GM19463 (cell line): ENCODE measurements at regions not wholly inside any gene's neighbourhood (a gene's known extent, or its start where the extent isn't known, plus 50 kb on each side); places are given as distances from the start of the nearest gene placed in this dataset.
"Not testable (repeated sequence)": the region's sequence is repeated elsewhere in the genome, so short reads cannot be mapped to it uniquely, and the experiment has no call there.

Source experiments
- ATAC-seq: cut with Tn5 transposase; IDR thresholded peaks from one replicate; pipeline ENCODE4 v1.9.1; 2021; ENCODE audit warnings: mild to moderate bottlenecking, moderate library complexity; ENCODE audit not compliant: unreplicated experiment

GRCh38 chr4:12016729-12017128, 588.0 kb upstream of the HS3ST1 start:
- no peak for ATAC-seq

- no peak for ATAC-seq
Measured at GRCh38 chr4:12005471-12005870, 576.8 kb upstream of the HS3ST1 start.

- ATAC-seq, result not testable (repeated sequence)
Measured at GRCh38 chr4:11996581-11996980, 567.9 kb upstream of the HS3ST1 start.

GRCh38 chr4:11976726-11977263, 548.1 kb upstream of the HS3ST1 start:
- no peak for ATAC-seq

GRCh38 chr4:11973270-11973669, 544.6 kb upstream of the HS3ST1 start:
- ATAC-seq, result no peak

DNA sequence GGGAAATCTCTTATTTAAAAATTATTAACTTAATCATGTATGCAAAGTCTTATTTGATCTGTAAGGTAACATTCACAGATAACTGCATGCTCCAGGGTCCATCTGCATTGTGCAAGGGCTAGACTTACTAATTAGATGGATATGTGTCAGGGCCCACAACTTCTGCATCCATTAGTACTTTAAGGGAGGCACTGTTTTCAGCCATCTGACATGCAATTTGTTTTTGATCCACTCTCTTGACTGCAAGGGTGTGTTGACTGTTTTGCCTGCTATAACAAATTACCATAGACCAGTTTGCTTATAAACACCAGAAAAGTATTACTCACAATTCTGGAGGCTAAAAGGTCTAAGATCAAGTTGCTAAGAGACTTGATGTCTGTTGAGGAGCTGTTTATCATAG, 542.1 kb upstream of the HS3ST1 start:
- no peak for ATAC-seq

- ATAC-seq, result no peak
Measured at GRCh38 chr4:11966782-11967181, 538.1 kb upstream of the HS3ST1 start.

DNA sequence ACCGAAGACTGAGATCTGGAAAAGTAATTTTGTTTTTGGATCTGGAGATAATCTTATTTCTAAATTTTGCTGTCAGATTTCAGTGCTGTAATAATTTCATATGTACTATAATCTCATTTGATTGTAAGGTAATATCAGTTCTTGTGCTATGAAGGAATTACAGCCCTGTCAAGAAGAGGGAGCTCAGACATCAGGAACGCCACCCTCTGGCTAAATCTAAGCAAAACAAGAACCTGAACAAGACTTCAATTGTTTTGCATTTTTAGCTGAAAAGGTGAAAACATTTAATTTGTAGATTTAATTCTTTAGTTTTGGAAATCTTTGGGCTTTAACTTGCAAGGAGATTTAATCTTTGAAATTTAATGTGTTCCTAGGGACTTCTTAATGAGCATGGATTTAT, 525.4 kb upstream of the HS3ST1 start:
- no peak for ATAC-seq

- no peak for ATAC-seq
Measured at GRCh38 chr4:11949355-11949754, 520.7 kb upstream of the HS3ST1 start.

DNA sequence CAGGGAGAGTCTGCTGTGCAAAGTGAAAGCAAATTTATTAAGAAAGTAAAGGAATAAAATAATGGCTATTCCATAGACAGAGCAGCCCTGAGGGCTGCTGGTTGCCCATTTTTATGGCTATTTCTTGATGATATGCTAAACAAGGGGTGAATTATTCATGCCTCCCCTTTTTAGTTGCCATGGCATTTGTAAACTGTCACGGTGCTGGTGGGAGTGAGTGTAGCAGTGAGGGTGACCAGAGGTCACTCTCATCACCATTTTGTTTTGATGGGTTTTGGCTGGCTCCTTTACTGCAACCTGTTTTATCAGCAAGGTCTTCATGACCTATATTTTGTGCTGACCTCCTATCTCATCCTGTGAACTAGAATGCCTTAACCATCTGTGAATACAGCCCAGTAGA, 518.9 kb upstream of the HS3ST1 start:
- ATAC-seq, result not testable (repeated sequence)

- ATAC-seq, result no peak
Measured at GRCh38 chr4:11937941-11938340, 509.2 kb upstream of the HS3ST1 start.

- ATAC-seq, result no peak
Measured at GRCh38 chr4:11931266-11931820, 502.6 kb upstream of the HS3ST1 start.

GRCh38 chr4:11929080-11929479, 500.4 kb upstream of the HS3ST1 start:
- no peak for ATAC-seq

DNA sequence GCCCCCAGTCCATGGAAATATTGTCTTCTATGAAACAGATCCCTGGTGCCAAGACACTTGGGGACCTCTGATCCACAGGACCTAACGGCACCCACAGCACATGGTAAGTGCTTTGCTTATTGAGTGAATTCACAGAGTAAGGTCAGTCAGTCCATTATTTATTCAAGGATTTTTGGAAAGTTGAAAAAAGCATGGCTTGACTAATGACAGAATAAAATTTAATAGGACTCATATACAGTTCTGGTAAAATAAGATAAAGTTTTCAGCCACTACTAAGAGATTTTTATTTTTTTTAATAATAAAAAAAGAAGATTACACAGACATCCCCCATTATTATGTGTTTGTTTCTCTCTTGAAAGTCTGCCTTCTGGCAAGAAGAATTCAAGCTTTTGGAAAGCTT, 490.6 kb upstream of the HS3ST1 start:
- ATAC-seq, result no peak

DNA sequence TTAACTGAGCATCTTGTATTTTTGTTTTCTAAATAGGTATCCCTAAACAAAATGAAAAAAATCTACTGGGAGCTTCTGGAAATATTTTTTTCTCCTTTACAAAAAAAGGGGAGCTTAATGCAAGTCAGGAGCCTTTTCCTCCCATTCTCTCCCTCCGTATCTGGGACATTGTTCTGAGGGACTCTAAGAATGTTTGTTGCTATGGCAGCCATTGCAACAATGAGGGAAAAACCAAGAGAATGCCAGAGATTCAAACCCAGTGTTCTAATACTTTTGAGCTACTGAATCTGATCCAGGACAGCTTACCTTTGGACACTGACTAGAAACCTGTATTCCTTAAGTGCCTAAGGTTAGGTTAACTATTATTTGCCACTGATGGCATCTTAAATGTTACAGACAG, 485.7 kb upstream of the HS3ST1 start:
- no peak for ATAC-seq

- ATAC-seq, result no peak
Measured at GRCh38 chr4:11912886-11913285, 484.2 kb upstream of the HS3ST1 start.

DNA sequence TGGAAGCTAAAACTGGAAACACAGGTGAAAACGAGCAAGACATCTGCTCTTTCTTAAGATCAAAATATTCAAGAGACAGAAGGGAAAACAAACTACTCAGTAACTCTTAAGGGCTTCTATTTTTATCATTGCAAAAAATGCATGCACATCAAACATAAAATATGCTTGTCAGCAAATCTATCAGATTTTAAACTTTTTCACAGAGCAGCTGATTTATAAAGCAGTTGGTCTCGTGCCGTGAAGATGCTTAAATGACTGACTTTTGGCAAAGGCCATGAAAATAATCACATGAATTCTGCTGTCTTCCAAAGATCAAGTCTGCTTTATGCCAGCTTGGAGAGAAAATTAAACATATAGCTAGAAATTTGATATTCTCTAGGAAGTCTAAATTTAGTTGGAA, 482.1 kb upstream of the HS3ST1 start:
- ATAC-seq, result no peak

DNA sequence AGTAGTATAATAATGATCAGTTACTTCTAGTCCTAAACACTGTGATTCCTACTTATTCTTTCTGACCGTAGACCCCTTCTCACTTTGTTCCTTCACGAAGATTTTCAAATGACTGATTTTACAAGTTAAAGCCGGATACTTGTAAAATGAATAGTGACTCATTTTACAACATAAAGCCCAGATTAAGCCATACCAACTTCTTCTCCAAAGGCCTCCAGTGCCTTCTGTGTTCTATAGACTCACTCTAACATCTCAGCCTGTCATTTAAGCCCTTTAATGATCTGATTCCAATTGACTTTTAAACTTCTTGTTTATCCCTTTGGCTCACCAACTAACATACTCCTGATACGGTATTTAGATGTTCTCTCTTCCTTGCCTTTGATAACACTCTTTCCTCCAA, 480.0 kb upstream of the HS3ST1 start:
- ATAC-seq, result no peak

DNA sequence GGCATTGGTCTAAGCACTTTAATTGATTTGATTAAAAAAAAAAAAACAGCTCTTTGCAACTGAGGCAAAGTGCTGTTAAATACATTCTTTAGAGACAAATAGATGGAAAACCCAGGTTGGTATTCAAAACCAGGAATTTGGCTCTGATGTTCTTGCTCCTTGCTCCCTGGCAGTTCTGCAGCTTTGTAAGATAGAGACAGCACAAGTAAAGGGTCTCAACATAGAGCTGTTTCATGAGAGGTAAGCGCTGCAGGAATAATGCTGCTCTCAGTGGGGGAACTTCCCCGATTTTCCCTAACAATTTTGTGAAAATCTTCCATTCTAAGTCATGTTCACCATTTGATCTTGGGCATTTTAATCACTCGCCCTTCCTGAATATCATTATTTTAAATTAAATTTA, 479.5 kb upstream of the HS3ST1 start:
- ATAC-seq, result no peak

GRCh38 chr4:11904846-11905739, 476.4 kb upstream of the HS3ST1 start:
- ATAC-seq, result no peak

DNA sequence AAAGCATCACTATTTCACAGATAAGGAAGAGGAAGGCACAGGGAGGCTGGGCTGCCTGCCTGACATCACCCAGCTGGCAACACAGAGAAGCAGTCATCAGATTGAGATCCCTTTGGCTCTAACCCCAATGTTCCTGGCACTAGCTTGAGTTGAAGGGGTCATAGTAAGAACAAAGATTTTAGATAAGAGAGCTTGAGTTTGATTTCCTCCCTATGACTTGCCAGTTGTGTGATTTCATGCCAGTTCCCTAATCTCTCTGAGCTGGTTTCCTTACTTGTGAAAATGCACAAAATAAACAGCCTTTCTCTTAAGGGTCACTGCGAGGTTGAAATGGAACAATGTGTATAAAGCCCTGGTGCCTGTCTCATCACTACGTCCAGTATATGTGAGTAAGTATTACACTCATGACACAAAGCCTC, 475.4 kb upstream of the HS3ST1 start:
- no peak for ATAC-seq

GRCh38 chr4:11901089-11901488, 472.4 kb upstream of the HS3ST1 start:
- no peak for ATAC-seq
